HG03575 (cell line): ENCODE measurements at regions not wholly inside any gene's neighbourhood (a gene's known extent, or its start where the extent isn't known, plus 50 kb on each side); places are given as distances from the start of the nearest gene placed in this dataset.
"Not testable (repeated sequence)": the region's sequence is repeated elsewhere in the genome, so short reads cannot be mapped to it uniquely, and the experiment has no call there.

ENCODE experiments used
- ATAC-seq: cut with Tn5 transposase; IDR thresholded peaks from one replicate; pipeline ENCODE4 v1.9.1; 2021; ENCODE audit not compliant: unreplicated experiment, insufficient number of reproducible peaks, low FRiP score; ENCODE audit errors: extremely low read depth

- ATAC-seq = not testable (repeated sequence)
Observed at GRCh38 chr16:16552819-16553340, 173.9 kb downstream of the NPIPA7 start.

- not testable (repeated sequence) for ATAC-seq
Observed at GRCh38 chr16:16559179-16559740, 180.3 kb downstream of the NPIPA7 start.

- ATAC-seq = not testable (repeated sequence)
Observed at GRCh38 chr16:16561532-16561931, 182.6 kb downstream of the NPIPA7 start.

GRCh38 chr16:16563962-16564361 lies 185.0 kb downstream of the NPIPA7 start:
- not testable (repeated sequence) for ATAC-seq

- ATAC-seq = not testable (repeated sequence)
Observed at GRCh38 chr16:16565326-16565725, 186.4 kb downstream of the NPIPA7 start.

- not testable (repeated sequence) for ATAC-seq
Observed at GRCh38 chr16:16570055-16570454, 191.1 kb downstream of the NPIPA7 start.

GRCh38 chr16:16570874-16571273 lies 191.9 kb downstream of the NPIPA7 start:
- ATAC-seq = not testable (repeated sequence)

GRCh38 chr16:16572130-16572774 lies 193.3 kb downstream of the NPIPA7 start:
- not testable (repeated sequence) for ATAC-seq

GRCh38 chr16:16577062-16577461 lies 198.1 kb downstream of the NPIPA7 start:
- not testable (repeated sequence) for ATAC-seq

GRCh38 chr16:16578701-16579100 lies 199.8 kb downstream of the NPIPA7 start:
- no peak for ATAC-seq

- not testable (repeated sequence) for ATAC-seq
Observed at GRCh38 chr16:16582916-16583315, 204.0 kb downstream of the NPIPA7 start.

- ATAC-seq = not testable (repeated sequence)
Observed at GRCh38 chr16:16586073-16586651, 207.2 kb downstream of the NPIPA7 start.

GRCh38 chr16:16586969-16587368 lies 208.0 kb downstream of the NPIPA7 start:
- ATAC-seq = not testable (repeated sequence)

GRCh38 chr16:16588436-16588835 lies 209.5 kb downstream of the NPIPA7 start:
- not testable (repeated sequence) for ATAC-seq

- ATAC-seq = not testable (repeated sequence)
Observed at GRCh38 chr16:16590654-16591318, 211.8 kb downstream of the NPIPA7 start.

- not testable (repeated sequence) for ATAC-seq
Observed at GRCh38 chr16:16593156-16593863, 214.4 kb downstream of the NPIPA7 start.

- ATAC-seq = not testable (repeated sequence)
Observed at GRCh38 chr16:16595029-16595718, 216.2 kb downstream of the NPIPA7 start.

- ATAC-seq = not testable (repeated sequence)
Observed at GRCh38 chr16:16601239-16601638, 222.3 kb downstream of the NPIPA7 start.
